LNCaP clone FGC (cell line): ENCODE measurements at regions not wholly inside any gene's neighbourhood (a gene's known extent, or its start where the extent isn't known, plus 50 kb on each side); places are given as distances from the start of the nearest gene placed in this dataset.
"Not testable (repeated sequence)": the region's sequence is repeated elsewhere in the genome, so short reads cannot be mapped to it uniquely, and the experiment has no call there.

Source experiments
- DNase-seq: peaks from one replicate; pipeline ENCODE4 v3.0.0-alpha.2; 2011; ENCODE audit warnings: low read depth
- H3K4me3 ChIP-seq: 2 replicates; pipeline ENCODE4 v1.5.1; 2011; ENCODE audit warnings: mild to moderate bottlenecking, low read depth, low read length, control low read depth
- TF ChIP-seq, protein P1 (sequence below): IDR thresholded peaks from 2 replicates; pipeline ENCODE4 v1.5.1; 2012; ENCODE audit warnings: mild to moderate bottlenecking; ENCODE audit not compliant: control insufficient read depth, insufficient read depth; ENCODE audit errors: extremely low read depth

DNA sequence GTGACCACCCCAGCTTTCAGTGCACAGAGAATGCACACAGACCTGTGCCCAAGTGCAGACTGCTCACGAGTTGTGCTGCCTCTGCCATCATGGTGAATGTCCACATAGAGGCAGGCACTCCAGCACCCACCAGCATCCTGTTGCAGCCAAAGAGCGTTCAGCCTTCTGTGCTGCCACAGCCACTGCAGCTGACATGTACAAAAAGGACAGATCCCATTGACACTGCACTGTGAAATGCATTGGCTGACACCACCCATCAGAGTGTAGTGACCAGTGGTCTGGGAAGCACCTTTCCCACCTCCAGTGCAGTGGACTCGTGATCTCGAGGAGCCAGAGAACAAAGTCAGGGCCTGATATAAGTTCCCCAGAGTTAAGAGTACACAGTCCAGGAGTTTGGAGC, 260.3 kb downstream of the RAP2B start:
- DNase-seq: no peak
- TF ChIP-seq, protein P1, sequence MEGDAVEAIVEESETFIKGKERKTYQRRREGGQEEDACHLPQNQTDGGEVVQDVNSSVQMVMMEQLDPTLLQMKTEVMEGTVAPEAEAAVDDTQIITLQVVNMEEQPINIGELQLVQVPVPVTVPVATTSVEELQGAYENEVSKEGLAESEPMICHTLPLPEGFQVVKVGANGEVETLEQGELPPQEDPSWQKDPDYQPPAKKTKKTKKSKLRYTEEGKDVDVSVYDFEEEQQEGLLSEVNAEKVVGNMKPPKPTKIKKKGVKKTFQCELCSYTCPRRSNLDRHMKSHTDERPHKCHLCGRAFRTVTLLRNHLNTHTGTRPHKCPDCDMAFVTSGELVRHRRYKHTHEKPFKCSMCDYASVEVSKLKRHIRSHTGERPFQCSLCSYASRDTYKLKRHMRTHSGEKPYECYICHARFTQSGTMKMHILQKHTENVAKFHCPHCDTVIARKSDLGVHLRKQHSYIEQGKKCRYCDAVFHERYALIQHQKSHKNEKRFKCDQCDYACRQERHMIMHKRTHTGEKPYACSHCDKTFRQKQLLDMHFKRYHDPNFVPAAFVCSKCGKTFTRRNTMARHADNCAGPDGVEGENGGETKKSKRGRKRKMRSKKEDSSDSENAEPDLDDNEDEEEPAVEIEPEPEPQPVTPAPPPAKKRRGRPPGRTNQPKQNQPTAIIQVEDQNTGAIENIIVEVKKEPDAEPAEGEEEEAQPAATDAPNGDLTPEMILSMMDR: no peak
- no peak overlapping the region for H3K4me3 ChIP-seq

DNA sequence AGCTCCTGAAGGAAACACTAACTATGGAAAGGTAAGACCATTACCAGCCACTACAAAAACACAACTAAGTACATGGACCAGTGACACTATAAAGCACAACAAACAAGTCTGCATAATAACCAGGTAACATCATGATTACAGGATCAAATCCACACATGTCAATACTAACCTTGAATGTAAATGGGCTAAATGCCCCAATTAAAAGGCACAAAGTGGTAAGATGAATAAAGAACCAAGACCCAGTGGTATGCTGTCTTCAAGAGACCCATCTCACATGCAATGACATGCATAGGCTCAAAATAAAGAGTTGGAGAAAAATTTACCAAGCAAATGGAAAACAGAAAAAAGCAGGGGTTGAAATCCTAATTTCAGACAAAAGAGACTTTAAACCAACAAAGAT, 261.8 kb downstream of the RAP2B start:
- DNase-seq, H3K4me3 ChIP-seq: not testable (repeated sequence)

DNA sequence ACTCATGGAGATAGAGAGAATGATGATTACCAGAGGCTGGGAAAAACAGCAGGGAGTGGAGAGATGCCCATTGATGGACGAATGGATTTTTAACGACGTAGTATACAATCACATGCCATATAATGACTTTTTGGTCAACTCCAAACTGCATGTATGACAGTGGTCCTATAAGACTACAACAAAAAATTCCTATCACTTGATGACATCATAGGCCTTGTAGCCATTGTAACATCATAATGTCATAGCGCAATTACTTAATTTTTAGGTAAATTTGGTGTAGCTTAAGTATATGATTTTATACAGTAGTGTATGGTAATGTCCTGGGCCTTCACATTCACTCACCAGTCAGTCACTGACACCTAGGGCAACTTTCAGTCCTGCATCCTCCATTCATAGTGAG, 264.3 kb downstream of the RAP2B start:
- no peak overlapping the region for H3K4me3 ChIP-seq
- no peak for DNase-seq
- TF ChIP-seq, protein P1: no peak

DNA sequence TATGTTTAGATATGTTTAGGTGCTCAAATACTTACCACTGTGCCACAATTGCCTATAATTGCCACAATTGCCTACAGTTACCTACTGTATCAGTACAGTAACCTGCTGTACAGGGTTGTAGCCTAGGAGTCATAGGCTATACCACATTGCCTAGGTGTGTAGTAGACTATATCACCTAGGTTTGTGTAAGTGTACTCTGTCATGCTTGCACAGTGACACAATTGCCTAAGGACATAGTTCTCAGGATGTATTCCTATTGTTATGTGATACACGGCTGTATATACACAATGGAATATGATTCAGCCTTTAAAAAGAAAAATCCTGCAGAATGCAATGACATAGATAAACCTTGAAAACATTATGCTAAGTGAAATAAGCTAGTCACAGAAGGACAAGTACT, 264.8 kb downstream of the RAP2B start:
- TF ChIP-seq, protein P1: no peak
- no peak overlapping the region for H3K4me3 ChIP-seq
- no peak for DNase-seq

DNA sequence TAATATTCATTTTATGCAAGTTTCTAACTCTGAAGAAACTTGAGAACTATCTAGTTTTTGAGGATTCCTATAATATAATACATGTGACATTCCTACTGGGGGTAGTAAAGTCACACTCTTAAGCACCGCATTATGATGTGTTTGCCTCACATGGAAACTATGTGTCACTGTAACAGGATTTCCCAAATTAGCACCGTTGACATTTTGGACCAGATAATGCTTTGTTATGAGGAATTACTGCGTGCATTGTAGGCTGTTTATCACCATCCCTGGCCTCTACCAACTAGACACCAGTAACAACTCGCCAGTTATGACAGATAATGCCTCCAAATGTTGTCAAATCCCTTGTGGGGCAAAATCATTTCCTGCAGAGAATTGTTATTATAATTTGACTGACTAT, 267.8 kb downstream of the RAP2B start:
- TF ChIP-seq, protein P1: no peak

DNA sequence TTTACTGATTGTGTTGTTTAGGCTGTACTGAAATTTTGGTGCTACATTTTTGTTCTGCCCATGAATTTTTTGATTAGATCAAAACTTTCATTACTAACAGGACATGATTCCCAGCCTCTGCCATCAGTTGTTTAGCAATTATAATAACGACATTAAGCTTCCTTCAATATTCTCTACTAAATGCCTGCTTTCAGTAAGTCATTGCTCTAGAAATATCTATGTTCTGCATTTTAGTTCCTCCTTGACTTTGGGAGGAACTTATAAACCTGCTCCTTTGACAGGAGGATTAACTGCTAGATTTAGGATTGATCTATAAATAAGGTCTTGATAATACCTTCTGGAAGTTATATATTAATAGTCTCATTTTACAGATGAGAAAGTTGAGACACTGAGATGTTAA, 269.1 kb downstream of the RAP2B start:
- DNase-seq: no peak
- H3K4me3 ChIP-seq: no peak overlapping the region
- TF ChIP-seq, protein P1: no peak

More for the DNA sequence above, 267.8 kb downstream of the RAP2B start:
- no peak overlapping the region for H3K4me3 ChIP-seq
- DNase-seq: no peak

DNA sequence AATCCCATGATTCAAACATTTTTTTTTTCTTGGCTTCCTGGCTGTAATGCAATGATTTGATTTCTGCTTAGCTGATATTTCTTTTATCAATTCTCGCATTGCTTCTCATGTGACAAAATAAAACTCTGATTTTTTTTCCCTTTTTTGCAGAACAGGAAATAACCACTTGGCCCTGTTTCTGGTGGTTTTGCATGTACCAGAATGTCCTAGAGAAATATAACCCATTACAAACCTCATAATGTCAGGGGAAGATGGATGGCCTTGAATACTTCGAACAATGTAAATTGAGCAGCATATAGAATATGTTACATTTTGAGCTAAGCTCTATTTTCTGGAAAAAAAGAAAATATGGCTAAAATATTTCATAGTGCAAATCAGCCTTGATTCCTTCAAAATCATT, 275.6 kb downstream of the RAP2B start:
- no peak for DNase-seq
- TF ChIP-seq, protein P1: no peak
- H3K4me3 ChIP-seq: no peak overlapping the region
